Effector memory CD8-positive, alpha-beta T cell (primary cell): ENCODE measurements at regions not wholly inside any gene's neighbourhood (a gene's known extent, or its start where the extent isn't known, plus 50 kb on each side); places are given as distances from the start of the nearest gene placed in this dataset.

ENCODE experiments used
- ATAC-seq: fragments of 150-1000 bp; cut with Tn5 transposase; replicated peaks from 2 replicates; pipeline ENCODE4 v1.10.0; 2021; ENCODE audit warnings: mild to moderate bottlenecking, moderate library complexity
- DNase-seq, 3 experiments: peaks; one replicate each; pipeline ENCODE4 v3.0.0; 2021
- H3K27ac Mint-ChIP-seq, 2 donors: one replicate each; pipeline ENCODE4 v1.8.0; 2022; ENCODE audit warnings: mild to moderate bottlenecking in 2 of 2, mixed read lengths in 2 of 2, moderate library complexity in 2 of 2
- H3K27me3 Mint-ChIP-seq, 2 donors: one replicate each; pipeline ENCODE4 v1.8.0; 2022; ENCODE audit warnings: mixed read lengths in 2 of 2
- H3K36me3 Mint-ChIP-seq: one replicate; pipeline ENCODE4 v1.8.0; 2022; ENCODE audit warnings: mild to moderate bottlenecking, moderate library complexity, mixed read lengths; ENCODE audit not compliant: insufficient read depth
- H3K4me1 Mint-ChIP-seq, 2 donors: one replicate each; pipeline ENCODE4 v1.8.0; 2022; ENCODE audit warnings: low read depth in 2 of 2, mixed read lengths in 2 of 2
- H3K4me3 Mint-ChIP-seq, 2 donors: one replicate each; pipeline ENCODE4 v1.8.0; 2022; ENCODE audit warnings: mild to moderate bottlenecking in 2 of 2, mixed read lengths in 2 of 2, moderate library complexity in 2 of 2
- H3K9me3 Mint-ChIP-seq, 2 donors: one replicate each; pipeline ENCODE4 v1.8.0; 2022; ENCODE audit warnings: mixed read lengths in 2 of 2

DNA sequence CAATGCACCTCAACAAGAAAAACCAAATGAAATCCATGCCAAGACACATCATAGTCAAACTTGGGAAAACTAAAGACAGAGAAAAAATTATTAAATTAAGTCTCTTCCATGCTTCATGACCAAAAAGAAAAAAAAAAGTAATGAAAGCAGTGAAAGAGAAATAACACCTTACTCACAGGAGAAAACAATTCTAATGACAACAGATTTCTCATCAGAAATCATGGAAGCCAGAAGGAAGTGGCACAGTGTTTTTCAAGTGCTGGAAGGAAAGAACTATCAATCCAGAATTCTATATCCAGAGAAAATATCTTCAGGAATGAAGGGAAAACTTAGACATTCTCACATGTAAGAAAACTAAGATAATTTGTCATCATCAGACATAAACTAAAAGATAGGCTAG is 71.1 kb upstream of the NUDT4 start:
- Mint-ChIP-seq H3K36me3 (no peaks in the 10 kb centered on the region), H3K4me1 (no peaks in the 10 kb centered on the region), H3K4me3 (no peak overlapping the region), H3K27ac (no peak overlapping the region), H3K9me3 (peaks cover 0 to 2% of the 10 kb centered on the region in 2 donors), H3K27me3 (peaks cover 19 to 20% of the 10 kb centered on the region in 2 donors)
- no peak for DNase-seq
- ATAC-seq: no peak

DNA sequence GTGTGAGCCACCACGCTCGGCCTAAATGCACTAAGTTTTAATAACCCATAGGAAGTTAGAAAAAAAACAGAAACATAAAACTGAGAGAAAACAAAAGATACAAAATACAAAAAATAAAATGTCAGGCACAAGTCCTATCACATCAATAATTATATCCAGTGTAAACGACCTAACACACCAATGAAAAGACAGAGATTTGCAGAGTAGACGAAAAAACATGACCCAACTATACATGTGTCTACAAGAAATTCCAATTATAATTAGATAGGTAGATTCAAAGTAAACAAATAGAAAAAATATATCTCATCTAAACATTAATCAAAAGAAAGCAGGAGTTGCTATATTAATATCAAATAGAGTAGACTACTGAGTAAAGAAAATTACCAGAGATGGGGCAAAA is 69.4 kb upstream of the NUDT4 start:
- no peak overlapping the region for H3K27ac Mint-ChIP-seq
- ATAC-seq: no peak
- H3K4me1 Mint-ChIP-seq: no peaks in the 10 kb centered on the region
- H3K9me3 Mint-ChIP-seq: peaks cover 0 to 2% of the 10 kb centered on the region in 2 donors
- H3K4me3 Mint-ChIP-seq: no peak overlapping the region
- peaks cover 19 to 20% of the 10 kb centered on the region in 2 donors for H3K27me3 Mint-ChIP-seq
- no peaks in the 10 kb centered on the region for H3K36me3 Mint-ChIP-seq
- no peak for DNase-seq

DNA sequence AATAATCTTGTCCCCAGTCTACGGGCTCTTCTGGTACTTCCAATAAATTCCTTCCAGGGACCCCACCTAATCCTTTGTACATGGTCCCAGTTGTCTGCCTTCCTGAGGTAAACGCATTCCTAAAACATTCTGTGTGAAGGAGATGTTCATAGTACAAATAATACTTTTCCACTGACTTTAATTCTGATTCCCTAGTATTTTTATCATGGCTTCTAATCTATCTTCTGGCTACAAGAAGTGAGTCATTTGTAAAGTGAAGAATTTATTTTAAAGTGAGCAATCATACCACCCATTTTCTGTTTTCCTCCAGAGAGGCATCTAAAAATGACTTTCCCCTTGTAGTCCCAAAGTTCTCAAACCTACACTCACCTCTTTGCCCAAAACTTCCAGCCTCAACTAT is 65.9 kb upstream of the NUDT4 start:
- no peak overlapping the region for H3K27ac Mint-ChIP-seq
- H3K4me1 Mint-ChIP-seq: no peaks in the 10 kb centered on the region
- H3K4me3 Mint-ChIP-seq: no peak overlapping the region
- no peaks in the 10 kb centered on the region for H3K9me3 Mint-ChIP-seq
- no peak for DNase-seq
- ATAC-seq: no peak
- H3K27me3 Mint-ChIP-seq: peaks cover 4 to 12% of the 10 kb centered on the region in 2 donors
- no peaks in the 10 kb centered on the region for H3K36me3 Mint-ChIP-seq

DNA sequence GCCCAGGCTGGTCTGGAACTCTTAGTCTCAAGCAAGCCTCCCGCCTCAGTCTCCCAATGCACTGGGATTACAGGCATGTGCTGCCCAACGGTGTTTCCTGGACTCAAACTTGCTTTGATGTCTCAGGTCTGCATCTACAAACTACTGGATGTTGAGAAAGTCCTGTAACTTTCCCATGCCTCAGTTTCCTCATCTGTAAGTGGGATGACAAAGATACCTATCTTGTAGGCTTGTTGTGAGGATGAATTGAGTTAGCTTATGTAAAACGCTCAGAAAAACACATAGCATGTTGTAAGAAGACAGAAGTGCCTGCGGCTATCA is 63.6 kb upstream of the NUDT4 start:
- no peak overlapping the region for H3K27ac Mint-ChIP-seq
- no peak overlapping the region for H3K4me3 Mint-ChIP-seq
- no peaks in the 10 kb centered on the region for H3K9me3 Mint-ChIP-seq
- ATAC-seq (no peak), DNase-seq (no peak)
- no peaks in the 10 kb centered on the region for H3K4me1 Mint-ChIP-seq
- H3K27me3 Mint-ChIP-seq: peaks cover 0 to under 1% of the 10 kb centered on the region in 2 donors
- H3K36me3 Mint-ChIP-seq: no peaks in the 10 kb centered on the region

DNA sequence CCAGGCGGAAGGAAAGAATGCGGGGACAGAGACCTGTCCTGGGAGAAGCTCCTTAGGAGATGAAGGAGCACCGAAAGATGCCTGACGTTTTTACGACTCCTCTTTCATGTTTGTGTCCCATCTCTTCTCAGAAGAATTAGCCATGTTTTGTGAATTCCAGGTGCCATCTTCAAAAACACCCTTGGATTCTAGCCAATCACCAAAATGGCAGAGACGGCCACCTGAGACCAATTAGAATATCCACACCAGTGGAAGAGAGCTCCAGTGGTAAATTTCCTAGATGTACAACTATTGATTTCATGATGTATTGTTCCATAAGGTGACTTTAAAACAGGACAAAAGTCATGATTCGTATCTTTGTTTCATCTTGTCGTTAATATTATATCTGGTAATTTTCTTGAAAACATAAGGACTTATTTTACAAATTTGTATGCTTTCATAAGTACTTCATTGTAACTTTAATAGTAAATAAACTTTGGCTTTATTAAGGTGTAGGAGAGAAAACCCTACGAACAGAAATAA is 62.3 kb upstream of the NUDT4 start:
- ATAC-seq: no peak
- no peak overlapping the region for H3K27ac Mint-ChIP-seq

DNA sequence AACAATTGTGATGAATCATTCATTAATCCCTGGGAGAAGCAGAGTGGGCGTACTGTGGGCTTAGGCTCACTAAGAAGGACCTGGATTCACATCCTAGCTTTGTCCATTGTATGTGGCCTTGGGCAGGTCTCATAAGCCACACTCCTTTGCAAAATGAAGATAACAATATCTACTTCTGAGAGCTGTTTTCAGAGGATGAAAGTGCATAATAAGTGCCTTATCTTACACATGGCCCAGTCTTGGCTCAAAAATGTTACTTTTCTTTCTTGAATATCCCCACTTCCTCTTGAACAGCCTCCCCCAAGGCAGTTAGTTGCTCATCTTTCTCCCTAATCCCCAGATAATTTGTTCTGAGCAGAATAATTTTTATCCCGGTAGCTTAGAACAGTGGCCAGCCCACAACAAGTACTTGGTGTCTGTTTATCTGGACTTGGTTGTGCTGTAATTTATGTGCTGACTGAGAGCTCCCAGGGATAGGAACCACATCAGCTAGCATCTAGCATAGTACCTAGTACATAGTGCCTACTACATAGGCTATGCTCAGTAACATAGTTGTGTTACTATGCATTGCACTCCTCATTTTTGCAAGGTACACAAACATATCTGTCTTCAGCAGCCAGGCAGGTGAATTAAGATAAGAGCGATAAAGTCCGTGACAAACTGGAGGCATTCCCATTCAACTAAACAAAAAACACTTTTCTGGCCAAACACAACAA is 61.7 kb upstream of the NUDT4 start:
- H3K4me1 Mint-ChIP-seq: no peaks in the 10 kb centered on the region
- H3K9me3 Mint-ChIP-seq: no peaks in the 10 kb centered on the region
- H3K4me3 Mint-ChIP-seq: no peak overlapping the region
- H3K27me3 Mint-ChIP-seq: no peaks in the 10 kb centered on the region
- DNase-seq: no peak
- no peaks in the 10 kb centered on the region for H3K36me3 Mint-ChIP-seq
- H3K27ac Mint-ChIP-seq: no peak overlapping the region
- no peak for ATAC-seq

More for the DNA sequence above, 62.3 kb upstream of the NUDT4 start:
- no peak for DNase-seq
- Mint-ChIP-seq H3K9me3 (no peaks in the 10 kb centered on the region), H3K4me1 (no peaks in the 10 kb centered on the region), H3K27me3 (no peaks in the 10 kb centered on the region), H3K36me3 (no peaks in the 10 kb centered on the region), H3K4me3 (no peak overlapping the region)

DNA sequence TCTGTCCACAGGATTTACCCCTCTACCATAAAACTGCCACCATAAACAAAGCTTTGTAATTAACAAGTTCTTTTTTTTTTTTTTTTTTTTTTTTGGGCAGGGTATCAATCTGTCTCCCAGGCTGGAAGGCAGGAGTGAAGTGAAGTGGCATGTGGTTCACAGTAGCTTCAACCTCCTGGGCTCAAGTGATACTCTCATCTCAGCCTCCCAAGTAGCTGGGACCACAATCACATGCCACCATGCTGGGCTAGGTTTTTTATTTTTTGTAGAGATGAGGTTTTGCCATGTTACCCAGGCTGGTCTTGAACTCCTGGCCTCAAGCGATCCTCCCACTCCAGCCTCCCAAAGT is 61.1 kb upstream of the NUDT4 start:
- H3K4me3 Mint-ChIP-seq: no peak overlapping the region
- H3K27ac Mint-ChIP-seq: no peak overlapping the region
- ATAC-seq (no peak), DNase-seq (no peak)
- H3K4me1 Mint-ChIP-seq: no peaks in the 10 kb centered on the region
- no peaks in the 10 kb centered on the region for H3K27me3 Mint-ChIP-seq
- no peaks in the 10 kb centered on the region for H3K36me3 Mint-ChIP-seq
- no peaks in the 10 kb centered on the region for H3K9me3 Mint-ChIP-seq

DNA sequence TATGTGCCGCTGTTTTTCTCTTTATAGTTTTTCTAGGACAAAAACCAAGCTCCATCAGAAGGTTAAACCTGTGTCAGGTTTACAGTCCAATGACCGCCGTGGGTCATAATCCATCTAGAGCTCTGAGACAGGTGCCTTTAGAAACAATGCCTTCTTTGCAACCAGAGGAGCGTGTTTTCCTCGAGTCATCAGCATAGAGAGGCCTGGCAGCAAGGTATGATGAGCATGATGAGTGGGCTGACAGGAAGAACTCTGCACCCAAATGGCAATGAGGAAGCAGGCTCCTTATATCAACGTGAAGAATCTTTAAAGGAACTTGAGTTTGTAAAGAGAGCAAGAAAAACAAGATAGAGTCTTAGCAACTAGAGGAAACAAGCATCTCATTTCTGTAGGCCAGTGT is 60.5 kb upstream of the NUDT4 start:
- ATAC-seq: no peak
- H3K27ac Mint-ChIP-seq: no peak overlapping the region
- no peaks in the 10 kb centered on the region for H3K4me1 Mint-ChIP-seq
- no peak for DNase-seq
- H3K27me3 Mint-ChIP-seq: no peaks in the 10 kb centered on the region
- no peaks in the 10 kb centered on the region for H3K36me3 Mint-ChIP-seq
- no peak overlapping the region for H3K4me3 Mint-ChIP-seq
- no peaks in the 10 kb centered on the region for H3K9me3 Mint-ChIP-seq

DNA sequence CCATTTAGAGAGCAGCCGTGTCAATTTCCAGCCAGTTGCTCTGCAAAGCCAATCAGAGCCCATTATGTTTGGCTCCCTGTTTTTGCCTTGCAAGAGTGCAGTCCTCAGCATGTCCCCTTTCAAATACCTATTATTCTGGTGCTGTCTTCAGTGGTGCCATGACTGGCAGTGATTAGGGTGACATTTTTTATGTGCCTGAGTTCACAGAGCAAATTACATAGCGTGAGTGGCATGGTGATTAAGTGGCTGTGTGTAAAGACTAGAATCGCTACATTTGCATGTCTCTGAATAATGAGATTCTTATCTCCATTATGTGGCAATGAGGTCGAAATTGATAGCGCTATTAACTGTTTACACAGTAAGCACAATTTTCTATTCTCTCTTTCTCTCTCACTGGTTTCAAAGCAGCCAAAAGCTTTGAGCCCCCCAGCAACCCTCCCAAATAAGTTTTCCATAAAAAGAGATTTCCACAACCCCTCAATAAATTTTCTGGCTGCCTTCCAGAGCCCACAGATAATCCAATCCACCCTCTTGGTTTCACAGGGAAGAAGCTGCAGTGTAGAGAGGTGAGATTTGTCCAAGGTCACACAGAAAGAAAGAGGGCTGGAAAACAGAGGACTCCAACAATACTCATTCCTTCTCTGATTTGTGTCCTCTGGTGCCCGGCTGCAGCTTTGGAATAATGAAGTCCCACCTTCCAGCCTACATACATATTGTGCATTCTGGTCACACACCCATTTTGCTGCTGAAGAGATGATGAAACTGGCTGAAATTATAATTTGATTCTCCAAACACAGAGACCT is 58.8 kb upstream of the NUDT4 start:
- no peaks in the 10 kb centered on the region for H3K36me3 Mint-ChIP-seq
- no peak overlapping the region for H3K4me3 Mint-ChIP-seq
- no peaks in the 10 kb centered on the region for H3K27me3 Mint-ChIP-seq
- DNase-seq: no peak
- no peaks in the 10 kb centered on the region for H3K9me3 Mint-ChIP-seq
- H3K4me1 Mint-ChIP-seq: no peaks in the 10 kb centered on the region
- H3K27ac Mint-ChIP-seq: no peak overlapping the region
- no peak for ATAC-seq

DNA sequence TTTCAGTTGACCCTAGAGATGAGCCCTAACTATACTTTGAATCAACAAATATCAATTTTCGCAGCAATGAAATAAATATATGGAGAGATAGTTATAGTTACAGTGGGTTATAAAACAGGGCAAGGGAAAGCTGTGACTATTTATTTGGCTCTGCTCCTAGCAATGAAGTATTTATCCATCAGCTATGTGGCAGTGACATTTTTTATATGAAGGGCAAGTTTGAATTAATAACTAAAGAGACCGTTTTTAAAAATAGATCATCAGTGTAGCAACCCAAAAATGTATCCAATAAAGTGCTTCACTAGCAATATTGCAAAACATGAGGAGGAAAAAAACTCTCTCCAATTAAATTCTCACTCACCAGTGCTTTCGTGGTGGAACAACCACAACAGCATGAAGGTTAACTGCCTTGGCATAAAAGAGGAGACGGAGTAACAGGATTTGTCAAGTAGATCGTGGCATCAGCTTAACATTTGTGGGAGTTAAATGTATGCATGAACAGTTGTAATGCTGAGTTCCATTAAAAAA is 58.1 kb upstream of the NUDT4 start:
- ATAC-seq (no peak), DNase-seq (no peak)
- Mint-ChIP-seq H3K27me3 (no peaks in the 10 kb centered on the region), H3K4me1 (no peaks in the 10 kb centered on the region), H3K27ac (no peak overlapping the region), H3K9me3 (no peaks in the 10 kb centered on the region), H3K36me3 (no peaks in the 10 kb centered on the region), H3K4me3 (no peak overlapping the region)

DNA sequence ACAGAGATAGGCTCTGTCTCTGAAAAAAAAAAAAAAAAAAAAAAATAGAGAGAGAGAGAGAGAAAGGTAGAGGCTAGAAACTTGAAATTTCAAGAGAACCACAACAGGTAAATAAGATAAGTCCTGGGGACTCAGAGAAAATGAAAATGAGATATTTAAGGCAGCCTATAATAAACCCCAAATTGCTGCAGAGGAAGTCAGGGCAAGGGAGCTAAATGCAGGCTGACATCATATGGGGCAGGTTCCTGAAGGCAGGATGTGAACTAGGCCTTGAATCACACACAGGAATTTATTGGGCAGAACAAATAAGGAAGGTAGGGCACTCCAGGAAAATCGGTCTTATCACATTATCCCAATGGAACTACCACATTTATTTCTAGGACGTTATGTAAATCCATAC is 54.9 kb upstream of the NUDT4 start:
- ATAC-seq: no peak
- Mint-ChIP-seq H3K4me3 (no peak overlapping the region), H3K9me3 (no peaks in the 10 kb centered on the region), H3K4me1 (no peaks in the 10 kb centered on the region), H3K36me3 (no peaks in the 10 kb centered on the region), H3K27ac (no peak overlapping the region), H3K27me3 (no peaks in the 10 kb centered on the region)
- DNase-seq: no peak

DNA sequence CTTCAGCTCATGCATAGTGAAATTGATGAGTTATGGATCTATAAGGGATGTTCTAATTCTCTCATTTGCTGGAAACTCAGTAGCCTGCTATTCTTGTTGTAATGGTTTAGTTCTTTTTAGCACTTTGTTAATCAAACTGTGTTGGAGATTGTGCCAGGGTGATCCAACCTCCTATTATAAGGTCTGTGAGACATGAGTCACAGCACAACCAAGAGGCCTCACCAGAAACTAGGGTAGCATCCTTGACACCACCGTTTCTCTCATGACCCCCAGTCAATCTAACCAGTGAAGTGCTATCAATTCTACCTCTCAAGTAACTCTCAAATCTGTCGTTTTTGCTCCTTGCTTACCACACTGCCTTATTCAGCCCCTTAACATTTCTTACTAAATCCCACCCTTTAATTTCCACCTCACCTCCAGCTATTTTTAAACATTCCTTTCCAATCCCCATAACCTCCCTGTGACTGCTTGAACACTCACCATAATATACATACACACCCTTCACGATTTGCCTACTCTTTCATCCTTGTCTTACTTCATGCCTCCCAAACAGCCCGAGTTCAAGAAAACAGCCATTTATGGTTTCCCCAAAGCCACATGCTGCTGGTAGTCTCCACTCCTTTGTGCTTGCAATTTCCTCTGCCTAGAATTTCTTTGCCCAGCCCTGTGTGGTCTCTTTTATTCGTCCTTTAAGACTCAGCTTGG is 53.9 kb upstream of the NUDT4 start:
- no peak overlapping the region for H3K27ac Mint-ChIP-seq
- no peaks in the 10 kb centered on the region for H3K36me3 Mint-ChIP-seq
- no peaks in the 10 kb centered on the region for H3K27me3 Mint-ChIP-seq
- ATAC-seq: no peak
- no peaks in the 10 kb centered on the region for H3K9me3 Mint-ChIP-seq
- no peak overlapping the region for H3K4me3 Mint-ChIP-seq
- no peak for DNase-seq
- no peaks in the 10 kb centered on the region for H3K4me1 Mint-ChIP-seq

DNA sequence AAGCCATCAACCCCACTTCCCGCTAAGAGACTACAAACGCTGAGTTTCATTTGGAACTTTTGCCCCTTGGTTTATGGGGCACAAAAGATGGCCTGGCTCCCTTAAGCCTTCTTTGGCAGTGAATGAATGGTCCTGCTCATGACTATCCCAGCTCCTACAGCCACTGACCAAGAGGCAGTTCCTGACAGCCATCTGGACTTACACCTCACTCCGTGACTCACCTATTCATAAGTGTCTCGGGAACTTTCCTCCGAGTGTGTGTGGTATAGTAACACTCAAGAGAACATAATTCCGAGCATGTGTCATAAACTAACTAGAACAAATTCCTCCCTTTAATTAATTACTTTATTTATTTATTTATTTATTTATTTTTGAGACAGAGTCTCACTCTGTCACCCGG is 51.9 kb upstream of the NUDT4 start:
- H3K27ac Mint-ChIP-seq: no peak overlapping the region
- no peaks in the 10 kb centered on the region for H3K4me1 Mint-ChIP-seq
- H3K4me3 Mint-ChIP-seq: no peak overlapping the region
- H3K36me3 Mint-ChIP-seq: peaks cover 2% of the 10 kb centered on the region
- ATAC-seq (no peak), DNase-seq (no peak)
- no peaks in the 10 kb centered on the region for H3K9me3 Mint-ChIP-seq
- no peaks in the 10 kb centered on the region for H3K27me3 Mint-ChIP-seq
